Smooth muscle cell (in vitro differentiated cells): ENCODE measurements at regions not wholly inside any gene's neighbourhood (a gene's known extent, or its start where the extent isn't known, plus 50 kb on each side); places are given as distances from the start of the nearest gene placed in this dataset.

Experiments
- DNase-seq: peaks from one replicate; lab custom pipeline; 2025; ENCODE audit not compliant: unreplicated experiment; lab: John Stamatoyannopoulos, UW
- H2AFZ ChIP-seq: fragments of 200-600 bp; sonication (generic); 2 replicates; pipeline ENCODE4 v1.6.0; 2016; ENCODE audit warnings: antibody characterized with exemption, low read depth, mild to moderate bottlenecking
- H3F3A ChIP-seq: fragments of 200-600 bp; sonication (generic); 2 replicates; pipeline ENCODE4 v1.6.0; 2017; ENCODE audit warnings: antibody characterized with exemption, low read depth
- H3K27ac ChIP-seq: fragments of 200-600 bp; sonication (generic); 2 replicates; pipeline ENCODE4 v1.5.1; 2016; ENCODE audit warnings: low read depth, mild to moderate bottlenecking
- H3K27me3 ChIP-seq: fragments of 200-600 bp; sonication (generic); 2 replicates; pipeline ENCODE4 v1.6.1; 2016; ENCODE audit warnings: low read depth, mild to moderate bottlenecking
- H3K36me3 ChIP-seq: fragments of 200-600 bp; sonication (generic); 2 replicates; pipeline ENCODE4 v1.5.1; 2016; ENCODE audit warnings: low read depth
- H3K4me1 ChIP-seq: fragments of 200-600 bp; sonication (generic); 2 replicates; pipeline ENCODE4 v1.5.1; 2016; ENCODE audit warnings: low read depth
- H3K4me2 ChIP-seq: fragments of 200-600 bp; sonication (generic); 2 replicates; pipeline ENCODE4 v1.6.0; 2016; ENCODE audit warnings: mild to moderate bottlenecking
- H3K4me3 ChIP-seq: fragments of 200-600 bp; sonication (generic); 2 replicates; pipeline ENCODE4 v1.5.1; 2016; ENCODE audit warnings: mild to moderate bottlenecking
- H3K79me2 ChIP-seq: fragments of 200-600 bp; sonication (generic); 2 replicates; pipeline ENCODE4 v1.6.0; 2016; ENCODE audit warnings: low read depth, mild to moderate bottlenecking
- H3K9ac ChIP-seq: fragments of 200-600 bp; sonication (generic); 2 replicates; pipeline ENCODE4 v1.6.0; 2016; ENCODE audit warnings: low read depth
- H3K9me3 ChIP-seq: fragments of 200-600 bp; sonication (generic); replicated peaks from 2 replicates; pipeline ENCODE4 v1.5.1; 2016; ENCODE audit warnings: low read depth
- H4K20me1 ChIP-seq: fragments of 200-600 bp; sonication (generic); 2 replicates; pipeline ENCODE4 v1.6.0; 2016; ENCODE audit warnings: low read depth
- WGBS: methylation state at CpG from one replicate; pipeline ENCODE4 v1.1.7; 2016; ENCODE audit warnings: low lambda C conversion rate; 5-methylcytosine and 5-hydroxymethylcytosine counted together
- TF ChIP-seq, protein P1 (sequence below): fragments of 200-600 bp; sonication (generic); IDR thresholded peaks from 2 replicates; pipeline ENCODE4 v1.5.1; 2017; ENCODE audit warnings: borderline replicate concordance, mild to moderate bottlenecking, antibody characterized with exemption; ENCODE audit not compliant: insufficient read depth, poor library complexity, severe bottlenecking

DNA sequence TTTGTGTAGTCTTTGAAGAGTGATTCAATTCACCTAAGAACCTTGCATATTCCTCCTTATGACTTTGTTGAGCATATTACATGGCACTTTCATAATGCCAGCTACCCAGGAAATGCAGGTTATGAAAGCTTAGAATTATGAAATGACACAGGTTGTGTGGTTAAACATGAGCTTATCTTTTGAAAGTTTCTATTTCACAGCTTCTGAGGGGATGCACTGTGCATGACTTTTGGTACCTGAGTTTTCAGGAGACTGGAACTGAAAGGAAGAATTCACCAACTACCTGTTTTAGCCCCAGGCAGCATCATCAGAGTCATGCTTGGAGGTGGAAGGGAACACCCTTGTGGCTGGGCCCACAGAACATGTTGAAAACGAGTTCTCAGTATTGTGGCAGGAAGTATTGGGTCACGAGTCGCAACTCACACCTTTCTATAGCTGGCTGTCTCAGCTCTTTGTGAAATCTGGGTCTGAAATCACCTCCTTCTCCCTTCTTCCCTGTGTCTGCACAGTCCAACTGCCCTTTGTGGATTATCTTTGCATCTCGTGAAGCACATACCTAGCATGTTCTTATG is 228.2 kb downstream of the PTEN start:
- Histone ChIP-seq H3K4me2 (no peak overlapping the region), H3K9me3 (no peaks in the 10 kb centered on the region), H3K4me1 (no peaks in the 10 kb centered on the region), H2AFZ (no peak overlapping the region), H4K20me1 (no peaks in the 10 kb centered on the region), H3K27ac (no peak overlapping the region), H3F3A (peaks cover 6% of the 10 kb centered on the region), H3K36me3 (no peaks in the 10 kb centered on the region), H3K27me3 (no peaks in the 10 kb centered on the region), H3K79me2 (no peaks in the 10 kb centered on the region), H3K9ac (no peak overlapping the region), H3K4me3 (no peak overlapping the region)
- DNase-seq = no peak
- TF ChIP-seq, protein P1, sequence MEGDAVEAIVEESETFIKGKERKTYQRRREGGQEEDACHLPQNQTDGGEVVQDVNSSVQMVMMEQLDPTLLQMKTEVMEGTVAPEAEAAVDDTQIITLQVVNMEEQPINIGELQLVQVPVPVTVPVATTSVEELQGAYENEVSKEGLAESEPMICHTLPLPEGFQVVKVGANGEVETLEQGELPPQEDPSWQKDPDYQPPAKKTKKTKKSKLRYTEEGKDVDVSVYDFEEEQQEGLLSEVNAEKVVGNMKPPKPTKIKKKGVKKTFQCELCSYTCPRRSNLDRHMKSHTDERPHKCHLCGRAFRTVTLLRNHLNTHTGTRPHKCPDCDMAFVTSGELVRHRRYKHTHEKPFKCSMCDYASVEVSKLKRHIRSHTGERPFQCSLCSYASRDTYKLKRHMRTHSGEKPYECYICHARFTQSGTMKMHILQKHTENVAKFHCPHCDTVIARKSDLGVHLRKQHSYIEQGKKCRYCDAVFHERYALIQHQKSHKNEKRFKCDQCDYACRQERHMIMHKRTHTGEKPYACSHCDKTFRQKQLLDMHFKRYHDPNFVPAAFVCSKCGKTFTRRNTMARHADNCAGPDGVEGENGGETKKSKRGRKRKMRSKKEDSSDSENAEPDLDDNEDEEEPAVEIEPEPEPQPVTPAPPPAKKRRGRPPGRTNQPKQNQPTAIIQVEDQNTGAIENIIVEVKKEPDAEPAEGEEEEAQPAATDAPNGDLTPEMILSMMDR = no peak
- 77% methylated on average over 4 of the region's 4 CpGs for WGBS

DNA sequence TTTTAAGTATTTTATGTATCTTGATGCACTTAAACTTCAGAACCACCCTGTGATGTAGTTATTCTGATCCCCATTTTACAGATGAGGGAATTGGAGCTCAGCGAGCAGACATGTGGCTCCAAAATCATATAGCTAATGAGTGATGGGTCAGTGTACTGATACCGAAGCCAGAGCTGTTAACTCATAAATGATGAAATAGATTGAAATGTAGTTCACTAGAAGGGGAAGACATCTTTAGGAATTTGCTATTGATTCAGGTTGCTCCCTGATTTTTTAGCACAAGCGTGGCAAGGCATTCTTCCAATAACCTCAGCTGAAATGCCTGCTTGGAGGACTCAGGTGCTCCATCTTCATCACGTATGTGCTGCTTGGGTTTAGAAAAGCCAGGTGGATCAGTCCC is 228.8 kb downstream of the PTEN start:
- Histone ChIP-seq H3K9me3 (no peaks in the 10 kb centered on the region), H3K4me2 (no peak overlapping the region), H3K27me3 (no peaks in the 10 kb centered on the region), H3K36me3 (no peaks in the 10 kb centered on the region), H3K4me3 (no peak overlapping the region), H3K4me1 (no peaks in the 10 kb centered on the region), H3K79me2 (no peaks in the 10 kb centered on the region), H3K9ac (no peak overlapping the region), H3K27ac (no peak overlapping the region), H4K20me1 (no peaks in the 10 kb centered on the region), H3F3A (peaks cover 6% of the 10 kb centered on the region), H2AFZ (no peak overlapping the region)
- 96% methylated on average over 4 of the region's 4 CpGs for WGBS
- TF ChIP-seq, protein P1 = no peak
- no peak for DNase-seq

DNA sequence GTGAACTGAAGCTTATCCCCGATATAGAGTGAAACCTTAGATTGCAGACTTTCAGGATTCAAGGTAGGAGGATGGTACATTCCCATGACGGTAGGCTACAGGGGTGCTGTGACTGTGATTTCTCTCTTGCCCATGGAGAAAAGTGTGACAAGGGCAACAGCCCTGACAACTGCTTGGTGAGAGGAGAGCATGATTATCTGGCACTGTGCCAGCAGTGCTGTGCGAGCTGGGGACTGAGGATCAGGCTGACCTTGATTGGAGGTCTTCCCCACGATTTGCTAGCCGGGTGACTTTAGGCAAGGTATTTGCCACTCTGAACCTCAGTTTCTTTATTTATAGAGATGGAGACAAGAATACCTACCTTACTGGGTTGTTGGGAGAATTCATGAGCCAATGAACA is 229.5 kb downstream of the PTEN start:
- no peaks in the 10 kb centered on the region for H3K9me3 ChIP-seq
- H3K36me3 ChIP-seq = no peaks in the 10 kb centered on the region
- no peaks in the 10 kb centered on the region for H3K79me2 ChIP-seq
- H3F3A ChIP-seq = peaks cover 6% of the 10 kb centered on the region
- H3K27ac ChIP-seq = no peak overlapping the region
- no peaks in the 10 kb centered on the region for H3K4me1 ChIP-seq
- TF ChIP-seq, protein P1 = no peak
- no peaks in the 10 kb centered on the region for H4K20me1 ChIP-seq
- H3K27me3 ChIP-seq = peaks cover 7% of the 10 kb centered on the region
- no peak overlapping the region for H3K4me2 ChIP-seq
- H3K4me3 ChIP-seq = no peak overlapping the region
- no peak overlapping the region for H2AFZ ChIP-seq
- DNase-seq = no peak
- no peak overlapping the region for H3K9ac ChIP-seq
- 82% methylated on average over 5 of the region's 5 CpGs for WGBS

DNA sequence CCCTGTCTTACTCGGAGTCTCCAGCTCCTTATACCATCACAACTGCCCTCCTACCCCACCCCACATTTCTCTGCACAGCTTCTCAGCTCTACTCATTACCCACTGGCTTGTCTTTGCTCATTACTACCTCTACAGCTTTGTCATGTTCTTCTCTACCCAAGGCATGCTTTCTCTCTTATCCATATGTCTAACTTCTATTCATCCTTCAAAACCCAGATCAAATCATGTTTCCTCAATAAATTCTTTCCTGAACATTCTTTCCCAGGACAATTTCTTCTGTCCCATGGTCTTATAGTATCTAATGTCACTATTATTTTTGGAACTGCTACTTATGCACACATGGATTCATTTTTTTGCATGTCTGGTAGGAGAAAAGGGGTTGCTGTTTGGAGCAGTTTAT is 231.4 kb downstream of the PTEN start:
- Histone ChIP-seq H3K9me3 (no peaks in the 10 kb centered on the region), H3K79me2 (no peaks in the 10 kb centered on the region), H3K4me3 (no peak overlapping the region), H3K9ac (no peak overlapping the region), H3K4me1 (no peaks in the 10 kb centered on the region), H3K27me3 (peaks cover 14% of the 10 kb centered on the region), H4K20me1 (no peaks in the 10 kb centered on the region), H3K27ac (no peak overlapping the region), H3K4me2 (peak overlapping the region; percentile 6), H2AFZ (no peak overlapping the region), H3K36me3 (no peaks in the 10 kb centered on the region), H3F3A (peaks cover 6% of the 10 kb centered on the region)
- WGBS = 100% methylated on average over 1 of the region's 1 CpG
- DNase-seq = no peak
- TF ChIP-seq, protein P1 = no peak
